Vagina (tissue), 2 donors: ENCODE measurements at regions not wholly inside any gene's neighbourhood (a gene's known extent, or its start where the extent isn't known, plus 50 kb on each side); places are given as distances from the start of the nearest gene placed in this dataset.

Experiments
- DNase-seq, 2 donors: peaks; one replicate each; pipeline ENCODE4 v3.0.0-alpha.2; 2017; ENCODE audit errors: extremely low spot score in 2 of 2
- H3K27ac ChIP-seq: fragments of 200-600 bp; sonication (generic); one replicate; pipeline ENCODE4 v1.5.1; 2019
- H3K27me3 ChIP-seq: fragments of 200-600 bp; sonication (generic); one replicate; pipeline ENCODE4 v1.5.1; 2019
- H3K36me3 ChIP-seq, 2 donors: fragments of 200-600 bp; sonication (generic); one replicate each; pipeline ENCODE4 v1.5.1; 2017 to 2019
- H3K4me1 ChIP-seq: fragments of 200-600 bp; sonication (generic); one replicate; pipeline ENCODE4 v1.5.1; 2019
- H3K4me3 ChIP-seq, 2 donors: fragments of 200-600 bp; sonication (generic); 1 replicate in 1 of 2; 2 replicates in 1 of 2; pipeline ENCODE4 v1.5.1; 2016 to 2019
- H3K9me3 ChIP-seq: fragments of 200-600 bp; sonication (generic); one replicate; pipeline ENCODE4 v1.5.1; 2019
- CTCF ChIP-seq, 3 experiments: fragments of 450-650 bp in 2 of 3; fragments of 200-600 bp in 1 of 3; sonication (generic) in 1 of 3; IDR thresholded peaks; one replicate each; pipeline ENCODE4 v1.5.1; 2017 to 2019; ENCODE audit warnings: antibody characterized with exemption in 3 of 3, mild to moderate bottlenecking in 2 of 3, moderate library complexity in 2 of 3
- POLR2A ChIP-seq, 2 donors: fragments of 450-650 bp; IDR thresholded peaks; one replicate each; pipeline ENCODE4 v1.6.1; 2017; ENCODE audit warnings: antibody characterized with exemption in 2 of 2, mild to moderate bottlenecking in 2 of 2, moderate library complexity in 2 of 2
- POLR2AphosphoS5 ChIP-seq, 2 donors: sonication (generic); formaldehyde crosslinking; IDR thresholded peaks; one replicate each; pipeline ENCODE4 v1.9.0; 2017; ENCODE audit warnings: antibody characterized with exemption in 2 of 2, mild to moderate bottlenecking in 2 of 2, low read depth in 1 of 2; ENCODE audit not compliant: insufficient read depth in 1 of 2
- intact Hi-C: fragments of 100-400 bp; cut with DNase I; formaldehyde crosslinking; loops from one replicate; pipeline ENCODE4 v1.15.1; 2023

DNA sequence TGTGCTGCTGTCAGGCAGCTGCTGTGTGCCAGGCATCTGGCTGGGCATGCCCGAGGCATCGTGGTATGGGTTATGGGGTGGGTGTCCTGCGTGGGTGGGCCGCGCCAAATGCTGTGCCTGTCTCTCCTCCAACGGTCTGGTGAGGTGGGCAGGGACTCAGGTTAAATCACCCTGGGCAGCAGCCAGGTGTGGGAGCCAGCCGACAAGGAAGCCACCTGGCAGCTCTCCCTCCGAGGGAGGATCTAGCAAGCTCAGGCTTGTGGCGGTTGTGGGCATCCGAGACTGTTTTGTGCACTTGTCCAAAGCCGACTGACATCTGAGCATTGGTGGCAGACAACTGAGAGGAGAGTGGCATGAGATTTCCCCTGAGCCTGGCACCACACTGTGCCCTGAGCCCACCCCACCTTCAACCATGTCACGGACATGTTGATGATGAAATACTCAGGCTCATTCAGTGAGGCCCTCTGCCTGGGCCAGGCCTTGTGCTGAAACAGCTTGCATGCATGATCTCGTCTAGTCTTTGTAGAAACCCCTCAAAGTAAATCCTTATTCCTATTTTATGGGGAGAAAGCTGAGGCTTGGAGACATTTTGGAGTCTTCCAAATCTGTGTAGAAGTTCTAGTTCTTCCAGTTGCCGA, 181.8 kb upstream of the MYL2 start:
- no peaks in the 10 kb centered on the region for H3K27me3 ChIP-seq
- H3K4me3 ChIP-seq, result no peak overlapping the region
- no peak for DNase-seq
- intact Hi-C loops, result no loop called here
- peaks cover 6% of the 10 kb centered on the region for H3K4me1 ChIP-seq
- no peaks in the 10 kb centered on the region for H3K9me3 ChIP-seq
- TF ChIP-seq POLR2AphosphoS5 (IDR thresholded peaks at IDR 0.05; ENCODE audit: insufficient read depth in 1 of 2, low read depth in 1 of 2) (no peak), POLR2A (IDR thresholded peaks at IDR 0.05) (no peak), CTCF (IDR thresholded peaks at IDR 0.05) (no peak)
- no peaks in the 10 kb centered on the region for H3K36me3 ChIP-seq
- H3K27ac ChIP-seq, result no peak overlapping the region

GRCh38 chr12:111101003-111101402, 180.6 kb upstream of the MYL2 start:
- no peak for DNase-seq
- TF ChIP-seq POLR2AphosphoS5 (IDR thresholded peaks at IDR 0.05; ENCODE audit: insufficient read depth in 1 of 2, low read depth in 1 of 2) (no peak), POLR2A (IDR thresholded peaks at IDR 0.05) (no peak), CTCF (IDR thresholded peaks at IDR 0.05) (no peak)
- H3K36me3 ChIP-seq, result no peaks in the 10 kb centered on the region
- H3K27me3 ChIP-seq, result no peaks in the 10 kb centered on the region
- intact Hi-C loops, result no loop called here
- H3K27ac ChIP-seq, result no peak overlapping the region
- H3K9me3 ChIP-seq, result no peaks in the 10 kb centered on the region
- H3K4me3 ChIP-seq, result no peak overlapping the region
- peaks cover 6% of the 10 kb centered on the region for H3K4me1 ChIP-seq

DNA sequence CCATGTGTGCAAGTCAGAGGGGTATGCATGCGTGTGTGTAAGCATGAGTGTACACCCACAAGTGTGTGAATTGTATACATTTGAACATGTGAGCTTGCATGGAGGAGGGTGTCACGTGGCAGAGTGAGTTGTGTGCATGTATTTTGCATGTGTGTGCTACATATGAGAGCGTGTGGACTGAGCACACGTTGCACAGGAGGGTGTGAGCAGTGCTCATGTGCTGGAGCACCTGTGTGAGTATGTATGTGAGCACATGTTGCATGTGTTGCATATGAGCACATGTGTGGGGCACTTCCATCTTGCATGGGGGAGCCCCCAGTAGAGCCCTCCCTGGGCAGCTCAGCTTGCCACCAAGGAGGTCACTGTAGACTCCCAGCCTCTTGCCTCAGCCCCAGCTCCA, 180.2 kb upstream of the MYL2 start:
- Histone ChIP-seq H3K36me3 (no peaks in the 10 kb centered on the region), H3K4me1 (peaks cover 6% of the 10 kb centered on the region), H3K9me3 (no peaks in the 10 kb centered on the region), H3K27ac (no peak overlapping the region), H3K4me3 (no peak overlapping the region), H3K27me3 (no peaks in the 10 kb centered on the region)
- TF ChIP-seq POLR2AphosphoS5 (IDR thresholded peaks at IDR 0.05; ENCODE audit: insufficient read depth in 1 of 2, low read depth in 1 of 2) (no peak), CTCF (IDR thresholded peaks at IDR 0.05) (no peak), POLR2A (IDR thresholded peaks at IDR 0.05) (no peak)
- DNase-seq, result no peak
- intact Hi-C loops, result no loop called here

GRCh38 chr12:111100003-111100402, 179.6 kb upstream of the MYL2 start:
- Histone ChIP-seq H3K36me3 (no peaks in the 10 kb centered on the region), H3K27ac (no peak overlapping the region), H3K9me3 (no peaks in the 10 kb centered on the region), H3K4me1 (peaks cover 6% of the 10 kb centered on the region), H3K4me3 (no peak overlapping the region), H3K27me3 (no peaks in the 10 kb centered on the region)
- TF ChIP-seq POLR2A (IDR thresholded peaks at IDR 0.05) (no peak), CTCF (IDR thresholded peaks at IDR 0.05) (no peak), POLR2AphosphoS5 (IDR thresholded peaks at IDR 0.05; ENCODE audit: insufficient read depth in 1 of 2, low read depth in 1 of 2) (no peak)
- DNase-seq, result no peak
- intact Hi-C loops, result no loop called here

- Histone ChIP-seq H3K4me1 (peaks cover 7% of the 10 kb centered on the region), H3K36me3 (no peaks in the 10 kb centered on the region), H3K4me3 (no peak overlapping the region), H3K9me3 (no peaks in the 10 kb centered on the region), H3K27ac (no peak overlapping the region), H3K27me3 (no peaks in the 10 kb centered on the region)
- TF ChIP-seq CTCF (IDR thresholded peaks at IDR 0.05), result no peak
- TF ChIP-seq POLR2AphosphoS5 (IDR thresholded peaks at IDR 0.05; ENCODE audit: insufficient read depth in 1 of 2, low read depth in 1 of 2), result no peak
- no peak for TF ChIP-seq POLR2A (IDR thresholded peaks at IDR 0.05)
- DNase-seq, result no peak
- intact Hi-C loops, result no loop called here
Observed at GRCh38 chr12:111099186-111099585, 178.8 kb upstream of the MYL2 start.
